Stimulated activated CD4-positive, alpha-beta T cell treated with anti-CD3 and anti-CD28 coated beads, Interleukin-1b, Interleukin-23, amount 100 ng/mL, for 4 hours (primary cell): ENCODE measurements at regions not wholly inside any gene's neighbourhood (a gene's known extent, or its start where the extent isn't known, plus 50 kb on each side); places are given as distances from the start of the nearest gene placed in this dataset.
"Not testable (repeated sequence)": the region's sequence is repeated elsewhere in the genome, so short reads cannot be mapped to it uniquely, and the experiment has no call there.

Experiments used
- DNase-seq, 2 donors: peaks; one replicate each; pipeline ENCODE4 v3.0.0-alpha.2; 2020; ENCODE audit warnings: low read depth in 2 of 2

DNA sequence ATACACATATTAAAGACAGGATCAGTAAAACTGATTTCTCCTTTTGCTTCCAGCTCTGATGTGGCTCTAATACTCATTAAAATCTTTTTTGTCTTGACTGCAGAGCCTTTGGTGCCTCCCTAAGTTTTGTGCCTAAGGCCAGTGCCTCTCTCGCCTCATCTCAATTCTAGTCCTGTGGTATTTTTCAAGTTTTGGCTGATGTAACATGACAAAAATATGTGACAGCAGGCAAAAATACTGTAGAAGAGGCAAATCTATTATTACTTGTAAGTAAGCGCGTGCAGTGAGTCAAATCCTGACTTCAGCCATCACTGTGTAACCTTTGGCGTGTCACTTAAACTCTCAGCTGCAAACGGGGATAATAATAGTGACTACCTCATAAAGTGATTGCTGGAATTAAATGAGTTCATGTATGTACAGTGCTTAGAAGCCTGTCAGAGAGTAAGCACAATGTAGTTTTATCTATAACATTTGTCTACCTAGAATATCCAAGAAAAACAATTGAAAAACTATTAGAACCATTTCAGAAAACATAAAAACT is 74.0 kb downstream of the MAB21L3 start:
- DNase-seq: no peak

- no peak for DNase-seq
These were observed 78.3 kb downstream of the MAB21L3 start for GRCh38 chr1:116189481-116189880.

DNA sequence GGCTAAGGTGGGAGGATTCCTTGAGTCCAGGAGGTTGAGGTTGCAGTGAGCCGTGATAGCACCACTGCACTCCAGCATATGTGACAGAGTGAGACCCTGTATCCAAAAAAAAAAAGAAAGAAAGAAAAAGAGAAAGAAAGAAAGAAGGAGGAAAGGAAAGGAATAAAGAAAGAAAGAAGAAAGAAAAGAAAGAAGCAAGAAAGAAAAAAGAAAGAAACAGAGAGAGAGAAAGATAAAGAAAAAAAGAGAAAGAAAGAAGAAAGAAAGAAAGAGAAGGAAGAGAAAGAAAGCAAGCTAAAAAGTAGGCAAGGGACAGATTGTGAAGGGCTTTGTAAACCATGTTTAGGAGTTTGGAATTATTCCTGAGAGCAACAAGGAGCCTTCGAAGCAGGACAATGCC is 80.1 kb downstream of the MAB21L3 start:
- no peak for DNase-seq

DNA sequence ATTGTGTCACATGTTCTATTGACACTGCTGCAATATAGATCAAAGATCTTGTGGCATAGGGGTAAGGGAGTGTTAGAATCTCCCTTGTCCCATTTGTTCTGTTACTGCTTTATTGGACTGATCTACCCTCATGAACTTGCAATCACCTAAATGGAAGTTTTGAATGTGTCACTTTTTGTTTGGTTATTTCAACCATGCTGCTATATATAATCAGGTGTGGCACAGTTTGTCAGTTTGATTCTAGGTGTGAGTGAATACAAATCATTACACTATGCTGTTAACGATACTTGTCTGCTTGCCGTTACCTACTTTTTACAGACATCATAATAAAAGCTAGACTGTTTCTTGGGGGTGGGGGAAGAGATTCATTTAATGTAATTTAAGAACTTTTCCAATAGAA is 82.6 kb downstream of the MAB21L3 start:
- no peak for DNase-seq

- DNase-seq: no peak
These were observed 83.4 kb downstream of the MAB21L3 start for GRCh38 chr1:116194568-116194967.

DNA sequence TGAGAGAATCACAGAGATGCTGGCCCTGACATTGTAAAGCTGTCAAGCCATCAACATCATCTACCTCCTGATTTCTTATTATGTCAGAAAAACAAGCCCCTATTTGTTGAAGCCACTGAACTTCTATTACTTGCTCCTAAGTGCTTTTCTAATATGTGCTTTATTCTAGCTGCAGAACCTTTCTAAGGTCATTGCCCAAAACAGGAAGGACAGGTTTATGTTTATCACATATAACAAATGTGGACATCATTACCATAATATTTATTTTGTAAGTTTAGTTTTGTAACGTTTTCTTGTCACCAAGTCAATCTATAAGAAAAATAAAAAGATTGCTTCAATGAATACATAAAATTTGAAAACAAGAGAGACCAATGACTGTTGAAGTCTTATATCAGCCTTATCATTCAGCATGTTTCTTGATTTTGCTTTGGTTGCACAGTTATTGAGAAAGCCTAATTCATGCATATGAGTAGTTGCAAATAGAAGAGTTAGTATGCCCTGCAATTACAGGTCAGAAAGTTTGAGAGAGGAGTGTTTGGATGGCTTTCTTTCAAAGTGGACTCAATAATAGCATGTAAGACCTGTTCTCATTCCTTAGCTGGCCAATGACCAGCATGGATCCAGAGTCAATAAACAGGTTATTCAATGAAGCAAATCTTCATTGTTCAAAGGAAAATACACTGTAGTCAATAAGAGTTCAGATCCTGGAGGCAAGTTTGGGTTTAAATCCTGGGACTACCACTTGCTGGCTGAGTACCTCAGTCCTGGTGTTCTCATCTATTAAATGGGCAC is 84.1 kb downstream of the MAB21L3 start:
- no peak for DNase-seq

DNA sequence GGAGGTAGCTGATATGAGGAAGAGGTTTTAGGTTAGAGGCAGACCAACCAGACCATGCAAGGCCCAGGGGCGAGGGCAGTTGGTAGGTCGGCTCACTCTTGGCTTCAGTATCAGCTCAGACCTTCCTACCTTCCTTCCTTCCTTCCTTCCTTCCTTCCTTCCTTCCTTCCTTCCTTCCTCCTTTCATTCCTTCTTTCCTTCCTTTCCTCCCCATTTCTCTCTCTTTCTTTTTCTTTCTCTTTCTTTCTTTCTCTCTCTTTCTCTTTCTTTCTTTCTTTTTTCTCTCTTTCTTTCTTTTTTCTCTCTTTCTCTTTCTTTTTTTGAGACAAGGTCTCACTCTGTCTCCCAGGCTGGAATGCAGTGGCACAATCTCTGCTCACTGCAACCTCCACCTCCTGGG is 89.1 kb downstream of the MAB21L3 start:
- not testable (repeated sequence) for DNase-seq

- no peak for DNase-seq
These were observed 90.7 kb downstream of the MAB21L3 start for GRCh38 chr1:116201911-116202310.

GRCh38 chr1:116203181-116203723 is 92.1 kb downstream of the MAB21L3 start:
- no peak for DNase-seq

GRCh38 chr1:116203920-116204319 is 92.7 kb downstream of the MAB21L3 start:
- DNase-seq: no peak

DNA sequence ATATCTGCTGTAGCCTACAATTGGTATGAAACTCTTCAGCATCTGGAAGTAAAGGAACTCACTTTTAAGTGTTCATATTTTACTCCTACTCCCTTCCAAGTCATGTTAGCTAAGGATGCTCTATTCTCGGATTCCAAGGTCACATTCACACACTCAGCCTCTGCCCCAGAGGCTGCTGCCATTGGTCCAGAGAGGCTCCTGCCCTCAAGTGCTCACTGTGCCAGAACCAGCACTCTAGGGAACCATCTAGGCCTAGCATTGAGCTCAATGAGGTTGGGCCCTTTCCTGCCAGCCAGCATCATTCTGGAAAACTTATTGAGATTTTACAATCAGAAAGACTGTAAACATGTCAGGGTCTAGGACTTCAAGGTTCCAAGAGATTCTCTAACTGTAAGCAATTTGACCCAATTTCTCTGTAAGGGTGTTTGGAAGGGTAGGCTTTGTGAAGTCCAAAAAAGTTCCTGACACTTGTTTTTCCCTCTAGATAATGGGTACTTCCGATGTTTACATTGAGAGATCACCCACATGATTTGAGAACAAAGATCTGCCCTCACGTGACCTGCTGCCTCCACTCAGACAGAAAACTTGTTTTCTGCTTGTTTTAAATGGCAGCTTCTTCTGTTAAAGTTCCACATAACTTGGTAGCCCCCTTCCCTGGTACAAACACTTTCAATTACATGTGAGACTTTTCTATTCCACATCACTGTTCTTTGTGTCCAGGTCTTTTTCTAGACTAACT is 94.9 kb downstream of the MAB21L3 start:
- no peak for DNase-seq

DNA sequence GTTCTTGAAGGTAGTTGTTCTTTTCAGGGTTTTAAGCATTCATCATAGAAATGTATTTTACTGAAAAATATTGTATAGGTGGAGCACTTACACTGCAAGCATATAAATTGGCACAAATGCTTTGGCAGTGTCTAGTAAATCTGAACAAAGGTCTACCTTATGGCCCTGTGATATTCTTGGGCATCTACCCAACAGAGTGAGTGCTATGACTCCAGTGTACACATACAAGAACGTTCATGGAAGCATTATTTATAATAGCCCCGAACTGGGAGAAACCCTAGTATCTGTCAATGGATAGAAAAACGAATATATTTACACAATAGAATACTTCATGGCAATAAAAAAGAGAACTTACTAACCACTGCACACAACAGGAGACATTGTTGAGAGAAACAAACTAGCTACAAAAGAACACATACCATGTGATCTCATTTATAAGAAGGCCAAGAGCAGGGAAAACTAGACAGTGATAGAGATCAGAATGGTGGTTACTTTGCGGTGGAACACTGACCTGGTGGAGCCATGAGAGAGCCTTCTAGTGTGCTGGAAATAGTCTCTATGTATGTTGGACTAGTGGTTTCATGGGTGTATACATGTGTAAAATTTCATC is 96.0 kb downstream of the MAB21L3 start:
- DNase-seq: no peak

DNA sequence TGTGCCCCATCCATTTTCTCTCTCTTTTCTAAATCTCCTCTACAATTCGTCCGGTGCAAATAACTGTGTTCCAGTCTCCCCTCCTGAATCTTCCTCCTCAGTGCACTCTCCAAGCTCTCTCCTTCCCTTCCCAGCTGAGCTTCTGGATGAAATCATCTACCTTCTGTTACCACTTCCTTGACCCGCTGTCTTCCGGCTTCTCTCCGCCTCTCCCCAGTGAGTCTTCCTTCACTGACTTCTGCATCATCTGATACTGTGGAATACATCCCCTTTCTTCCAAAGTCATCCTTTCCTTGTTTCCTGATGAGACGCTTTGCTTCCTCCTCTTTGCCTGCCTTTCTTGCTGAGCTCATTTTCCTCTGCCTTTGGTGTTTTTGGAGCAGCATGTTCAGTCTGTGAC is 96.9 kb downstream of the MAB21L3 start:
- no peak for DNase-seq

- no peak for DNase-seq
These were observed 100.1 kb downstream of the MAB21L3 start for GRCh38 chr1:116211294-116211693.

- no peak for DNase-seq
These were observed 107.7 kb downstream of the MAB21L3 start for GRCh38 chr1:116218922-116219321.

GRCh38 chr1:116219651-116220434 is 108.6 kb downstream of the MAB21L3 start:
- no peak for DNase-seq

DNA sequence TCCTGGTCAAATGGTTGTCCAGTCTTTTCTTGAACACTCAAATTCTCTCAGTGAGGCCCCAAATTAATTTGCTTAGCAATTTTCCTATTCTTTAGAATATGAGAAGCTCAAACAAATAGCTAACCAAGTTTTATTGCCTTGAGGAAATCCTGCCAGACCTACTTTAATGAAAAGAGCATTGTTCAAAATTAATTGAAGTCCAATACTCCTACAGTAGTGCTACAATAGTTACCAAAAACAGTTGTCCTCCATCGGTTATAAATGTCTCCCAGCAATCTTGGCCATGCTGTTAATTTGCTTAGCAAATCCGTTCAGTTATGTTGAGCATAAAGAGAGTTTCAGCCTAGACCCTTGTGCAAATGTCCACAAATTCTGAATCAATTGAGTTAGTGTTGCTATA is 112.9 kb downstream of the MAB21L3 start:
- DNase-seq: no peak

- no peak for DNase-seq
These were observed 113.4 kb downstream of the MAB21L3 start for GRCh38 chr1:116224561-116224960.

DNA sequence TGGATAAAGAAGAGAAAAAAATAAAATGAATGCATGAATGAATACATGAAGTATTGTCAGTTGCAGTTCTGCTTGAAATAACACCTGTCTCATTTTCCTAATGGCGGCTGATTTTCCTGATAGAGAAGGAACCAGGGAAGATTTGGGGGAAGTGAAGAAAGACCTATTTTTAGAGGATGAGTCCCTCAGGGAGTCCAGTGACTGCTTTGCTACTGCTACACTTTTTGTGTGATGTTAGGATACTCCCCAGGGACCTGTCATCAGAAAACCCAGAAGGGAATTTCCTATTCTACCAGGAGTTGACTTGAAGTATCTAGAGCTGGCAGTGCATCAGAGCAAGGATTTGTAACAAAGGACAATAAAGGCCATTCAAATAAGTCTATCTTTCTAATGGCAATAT is 114.8 kb downstream of the MAB21L3 start:
- no peak for DNase-seq

- DNase-seq: no peak
These were observed 117.3 kb downstream of the MAB21L3 start for GRCh38 chr1:116228511-116228910.

GRCh38 chr1:116230712-116231111 is 119.5 kb downstream of the MAB21L3 start:
- DNase-seq: no peak

DNA sequence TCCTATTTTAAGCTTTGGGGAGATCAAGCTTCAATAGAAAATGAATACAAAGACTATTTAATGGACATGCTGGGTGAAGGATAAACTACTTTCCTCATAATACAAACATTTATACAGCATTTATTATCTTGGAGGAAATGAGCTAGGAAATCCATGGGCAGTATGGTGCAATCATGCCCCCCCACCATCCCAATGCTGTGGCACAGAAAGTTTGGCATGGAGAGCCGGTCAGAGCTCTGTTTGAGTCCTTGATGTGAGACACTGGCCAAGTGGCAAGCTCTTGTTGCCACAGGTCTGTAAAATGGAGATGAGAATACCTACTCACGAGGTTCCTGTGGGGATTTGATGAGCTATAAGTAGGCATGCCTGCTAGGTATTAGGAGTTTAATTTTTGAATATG is 120.6 kb downstream of the MAB21L3 start:
- DNase-seq: no peak
